SIG-M5 treated with dmso at 0.1 percent for 504 hours (cell line): ENCODE measurements at regions not wholly inside any gene's neighbourhood (a gene's known extent, or its start where the extent isn't known, plus 50 kb on each side); places are given as distances from the start of the nearest gene placed in this dataset.

Experiments
- DNase-seq: peaks from one replicate; lab custom pipeline; 2025; ENCODE audit not compliant: unreplicated experiment; lab: John Stamatoyannopoulos, UW

DNA sequence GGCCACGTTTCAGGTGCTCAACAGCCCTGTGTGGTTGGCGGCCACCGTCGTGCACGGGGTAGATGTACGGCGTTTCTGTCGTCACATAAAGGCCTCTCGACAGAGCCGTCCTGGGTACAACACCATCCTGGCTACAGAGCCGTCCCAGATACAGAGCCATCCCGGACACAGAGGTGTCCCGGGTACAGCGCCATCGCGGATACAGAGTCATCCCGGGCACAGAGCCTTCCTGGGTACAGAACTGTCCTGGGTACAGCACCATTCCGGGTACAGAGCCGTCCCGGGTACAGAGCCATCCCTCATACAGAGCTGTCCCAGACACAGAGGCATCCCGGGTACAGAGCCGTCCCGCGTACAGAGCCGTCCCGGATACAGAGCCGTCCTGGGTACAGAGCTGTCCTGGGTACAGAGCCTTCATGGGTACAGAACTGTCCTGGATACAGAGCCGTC, 222.7 kb upstream of the SOX1 start:
- DNase-seq: no peak

DNA sequence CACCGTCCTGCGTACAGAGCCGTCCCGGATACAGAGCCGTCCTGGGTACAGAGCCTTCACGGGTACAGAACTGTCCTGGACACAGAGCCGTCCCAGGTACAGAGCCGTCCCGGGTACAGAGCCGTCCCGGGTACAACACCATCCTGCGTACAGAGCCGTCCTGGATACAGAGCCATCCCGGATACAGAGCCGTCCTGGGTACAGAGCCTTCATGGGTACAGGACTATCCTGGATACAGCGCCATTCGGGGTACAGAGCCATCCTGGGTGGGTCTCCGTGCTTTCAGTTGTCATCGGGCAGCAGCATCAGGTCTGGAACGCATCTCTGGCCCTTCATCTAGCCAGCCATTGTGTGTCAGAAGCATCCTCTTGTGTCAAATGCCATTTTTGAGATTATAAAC, 222.3 kb upstream of the SOX1 start:
- no peak for DNase-seq

DNA sequence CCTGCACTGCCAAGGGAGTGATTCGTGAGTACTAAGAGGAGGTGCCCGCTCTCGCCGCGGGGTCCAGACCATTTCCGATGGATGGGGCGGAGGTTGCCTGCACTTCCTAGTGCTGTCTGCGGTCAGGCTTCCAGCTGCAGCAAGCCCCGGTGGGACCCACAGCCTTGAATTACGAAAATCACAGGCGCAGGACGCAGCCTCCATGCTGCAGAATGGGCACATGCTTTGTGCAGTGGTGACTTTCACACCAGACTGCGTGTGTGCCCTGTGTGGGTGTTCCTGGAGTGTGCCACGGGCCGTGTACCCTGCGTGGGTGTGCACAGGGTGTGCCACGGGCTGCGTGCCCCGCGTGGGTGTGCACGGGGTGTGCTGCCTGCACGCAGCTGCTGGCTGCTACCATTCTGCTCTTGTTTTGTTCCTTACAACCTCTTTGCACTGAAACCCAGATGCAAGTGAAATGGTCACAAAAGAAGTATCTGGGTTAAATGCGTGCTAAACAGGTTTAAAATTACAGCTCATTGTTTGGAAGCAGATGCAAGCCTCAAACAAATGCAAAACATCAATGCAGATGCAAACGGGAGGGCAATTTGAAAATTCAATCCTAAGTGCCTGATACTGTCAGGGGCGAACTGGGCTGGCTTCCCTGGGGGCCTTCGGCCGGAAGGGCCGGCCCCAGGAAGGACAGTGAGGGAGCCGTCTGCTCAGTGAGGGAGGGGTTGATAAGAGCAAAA, 221.2 kb upstream of the SOX1 start:
- no peak for DNase-seq

DNA sequence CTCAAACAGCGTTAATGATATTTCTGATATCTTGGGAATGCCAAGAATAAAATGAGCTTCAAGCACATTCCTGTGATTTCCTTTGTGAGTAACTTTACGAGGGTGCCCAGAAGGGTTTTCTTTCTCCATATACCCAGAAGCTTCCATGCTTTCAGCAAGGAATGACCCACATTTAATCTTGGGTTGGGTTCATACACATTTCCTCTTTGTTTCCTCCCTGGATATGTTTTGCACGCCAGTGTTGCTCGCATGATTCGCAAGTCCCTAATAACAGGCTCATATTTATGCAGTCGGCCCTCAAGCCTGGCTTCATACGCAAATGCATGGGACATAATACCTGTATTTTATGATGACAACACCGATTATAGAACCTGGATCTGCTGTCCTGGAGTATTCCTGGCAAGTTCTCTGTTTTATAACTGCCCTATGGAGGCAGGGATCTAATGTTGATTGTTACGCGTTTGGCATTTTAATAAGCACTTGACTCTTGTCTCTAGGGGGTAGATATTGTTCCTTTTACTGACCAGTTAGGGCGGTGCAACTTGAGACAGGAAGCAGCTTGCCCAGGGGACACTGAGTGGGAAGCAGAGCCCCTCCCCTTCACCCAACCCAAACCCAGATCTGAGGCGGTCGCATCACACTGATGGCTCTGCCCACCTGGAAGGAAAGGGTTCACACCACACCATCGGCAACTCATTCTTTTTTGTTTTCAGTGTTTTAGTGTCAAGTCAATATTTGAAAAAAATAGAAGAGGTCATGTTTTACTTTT, 220.4 kb upstream of the SOX1 start:
- no peak for DNase-seq

DNA sequence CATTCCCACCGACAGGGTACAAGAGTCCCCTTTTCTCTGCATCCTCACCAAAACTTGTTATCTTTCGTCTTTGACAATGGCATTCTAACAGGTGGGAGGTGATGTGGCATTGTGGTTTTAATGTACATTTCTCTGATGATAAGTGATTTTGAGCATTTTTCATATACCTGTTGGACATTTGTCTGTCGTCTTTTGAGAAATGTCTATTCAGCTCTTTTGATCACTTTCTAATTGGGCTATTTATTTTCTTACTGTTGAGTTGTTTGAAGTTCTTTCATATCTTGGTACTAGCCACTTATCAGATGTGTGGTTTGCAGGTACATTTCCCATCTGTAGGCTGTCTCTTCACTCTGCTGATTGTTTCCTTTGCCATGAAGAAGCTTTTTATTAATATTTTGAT, 219.0 kb upstream of the SOX1 start:
- no peak for DNase-seq

DNA sequence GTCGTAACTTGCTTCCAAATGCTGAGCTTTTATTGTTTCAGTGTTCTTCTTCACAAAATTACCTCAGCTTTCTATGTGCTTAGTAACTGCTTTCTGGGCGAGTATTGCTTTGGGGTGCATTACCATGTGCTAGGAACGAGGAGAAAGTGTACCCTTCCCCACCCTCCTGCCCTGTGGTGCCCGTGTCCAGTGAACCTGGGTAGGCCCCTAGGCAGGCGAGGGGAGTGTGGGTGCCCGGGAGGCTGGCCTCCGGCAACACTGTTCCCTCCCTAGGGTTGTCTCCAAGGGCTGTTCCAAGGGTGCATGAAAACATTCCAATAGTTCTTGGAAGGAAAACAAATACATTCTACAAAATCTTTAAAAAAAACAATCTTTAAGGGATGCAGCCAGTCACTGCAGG, 216.5 kb upstream of the SOX1 start:
- DNase-seq: no peak

DNA sequence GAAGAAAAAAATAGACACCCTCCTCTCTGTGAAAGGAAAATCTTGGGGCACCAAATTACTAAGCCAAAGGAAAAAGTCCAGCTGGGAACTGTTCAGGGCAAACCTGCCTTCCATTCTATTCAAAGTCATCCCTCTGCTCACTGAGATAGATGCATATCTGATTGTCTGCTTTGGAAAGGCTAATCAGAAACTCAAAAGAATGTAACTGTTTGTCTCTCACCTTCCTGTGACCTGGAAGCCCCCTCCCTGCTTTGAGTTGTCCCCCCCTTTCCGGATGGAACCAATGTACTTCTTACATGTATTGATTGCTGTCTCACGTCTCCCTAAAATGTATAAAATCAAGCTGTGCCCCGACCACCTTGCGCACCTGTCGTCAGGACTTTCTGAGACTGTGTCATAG, 216.0 kb upstream of the SOX1 start:
- DNase-seq: no peak

DNA sequence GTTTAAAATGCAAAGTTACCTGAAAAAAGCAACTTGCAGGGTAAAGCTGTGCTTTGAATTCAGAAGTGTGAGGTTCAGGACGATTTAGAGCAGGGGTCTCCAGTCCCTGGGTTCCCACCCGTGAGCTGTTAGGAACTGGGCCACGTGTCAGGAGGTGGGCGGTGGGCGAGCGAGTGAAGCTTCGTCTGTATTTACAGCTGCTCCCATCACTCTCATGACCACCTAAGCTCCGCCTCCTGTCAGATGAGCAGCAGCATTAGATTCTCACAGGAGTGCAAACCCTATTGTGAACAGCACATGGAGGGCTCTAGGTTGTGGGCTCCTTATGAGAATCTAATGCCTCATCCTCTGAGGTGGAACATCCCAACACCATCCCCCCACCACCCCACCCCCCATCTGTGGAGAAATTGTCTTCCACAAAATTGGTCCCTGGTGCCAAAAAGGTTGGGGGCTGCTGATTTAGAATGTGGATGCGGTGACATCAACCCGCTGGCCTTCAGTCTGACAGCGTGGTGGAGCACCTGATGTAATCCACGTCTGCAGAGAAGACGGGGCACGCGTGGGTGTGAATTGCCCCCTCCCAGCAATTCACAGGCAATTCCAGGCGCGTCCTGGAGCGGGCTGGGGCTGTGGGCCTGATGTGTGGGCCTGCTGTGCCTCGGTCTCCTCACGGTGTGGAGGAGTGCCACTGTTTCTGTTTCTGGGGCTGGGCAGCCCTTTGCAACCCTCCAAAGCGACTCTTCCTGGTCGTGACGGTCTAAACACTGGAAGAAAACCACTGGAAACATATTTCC, 214.0 kb upstream of the SOX1 start:
- no peak for DNase-seq

DNA sequence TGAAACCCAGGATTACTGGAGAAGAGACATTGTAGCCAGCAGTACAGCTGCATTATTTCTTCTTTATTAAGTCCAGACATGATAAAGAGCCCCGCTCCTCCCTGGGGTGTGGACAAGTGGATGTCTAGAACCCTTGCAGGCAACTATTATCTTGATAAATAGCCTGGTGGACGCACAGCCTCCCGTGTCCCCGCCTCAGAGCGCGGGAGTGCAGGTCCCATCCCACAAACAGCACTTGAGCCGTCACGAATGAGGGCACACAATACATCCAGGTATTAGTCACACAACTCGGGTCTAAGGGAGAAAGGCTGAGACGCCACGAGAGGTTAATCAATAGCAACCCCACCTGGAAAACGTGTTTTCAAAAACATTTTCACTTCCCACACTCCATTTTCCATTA, 213.2 kb upstream of the SOX1 start:
- DNase-seq: no peak

DNA sequence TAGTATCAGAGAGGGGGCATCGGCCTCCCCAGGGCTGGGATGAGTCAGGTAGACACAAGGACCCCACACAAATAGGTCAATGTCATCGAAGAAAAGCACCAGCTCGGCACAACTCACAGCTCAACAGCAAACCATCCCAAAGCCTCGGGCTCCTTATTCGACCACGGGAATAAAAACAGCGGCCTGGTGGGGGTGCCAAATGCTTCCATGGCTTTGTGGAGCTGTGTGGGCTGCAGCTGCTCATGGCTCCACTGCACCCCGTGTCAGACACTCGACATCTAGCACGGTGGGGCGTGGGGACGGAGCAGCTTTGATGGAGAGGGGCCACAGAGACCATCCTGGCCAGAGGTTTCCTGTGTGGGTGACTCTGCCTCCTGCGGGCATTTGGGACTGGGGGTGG, 212.5 kb upstream of the SOX1 start:
- DNase-seq: no peak

DNA sequence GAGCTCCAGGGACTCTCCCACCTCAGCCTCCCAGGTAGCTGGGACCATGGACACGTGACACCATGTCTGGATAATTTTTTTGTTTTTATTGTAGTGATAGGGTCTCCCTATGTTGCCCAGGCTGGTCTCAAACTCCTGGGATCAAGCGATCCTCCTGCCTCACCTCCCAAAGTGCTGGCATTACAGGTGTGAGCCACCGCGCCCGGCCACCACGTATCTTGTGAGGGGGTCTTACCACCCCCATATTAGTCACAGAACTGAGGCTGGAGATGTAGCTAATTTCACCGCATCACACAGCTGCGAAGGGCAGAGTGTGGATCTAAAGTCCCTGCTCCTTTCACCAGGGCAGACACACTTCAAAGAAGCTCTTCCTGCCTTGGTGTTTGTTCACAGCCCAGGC, 211.8 kb upstream of the SOX1 start:
- no peak for DNase-seq

DNA sequence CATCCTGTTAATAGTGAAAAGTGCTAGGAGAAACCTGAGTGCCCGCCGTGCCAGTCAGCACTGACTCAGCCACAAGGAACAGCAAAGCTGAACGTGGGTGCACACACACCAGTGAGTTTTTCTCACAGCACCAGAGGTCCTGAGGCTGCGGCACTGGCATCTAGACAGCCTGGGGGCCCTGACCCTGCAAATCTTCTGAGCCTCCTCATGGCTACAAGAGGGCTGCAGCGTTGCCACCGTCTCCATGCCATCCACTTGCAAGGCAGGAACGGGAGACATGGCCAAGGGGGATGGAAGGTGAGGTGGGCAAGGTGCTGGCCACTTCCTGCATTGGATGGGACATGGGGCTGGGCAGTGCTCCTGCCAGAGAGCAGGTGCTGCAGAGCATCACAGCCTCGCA, 211.2 kb upstream of the SOX1 start:
- no peak for DNase-seq

DNA sequence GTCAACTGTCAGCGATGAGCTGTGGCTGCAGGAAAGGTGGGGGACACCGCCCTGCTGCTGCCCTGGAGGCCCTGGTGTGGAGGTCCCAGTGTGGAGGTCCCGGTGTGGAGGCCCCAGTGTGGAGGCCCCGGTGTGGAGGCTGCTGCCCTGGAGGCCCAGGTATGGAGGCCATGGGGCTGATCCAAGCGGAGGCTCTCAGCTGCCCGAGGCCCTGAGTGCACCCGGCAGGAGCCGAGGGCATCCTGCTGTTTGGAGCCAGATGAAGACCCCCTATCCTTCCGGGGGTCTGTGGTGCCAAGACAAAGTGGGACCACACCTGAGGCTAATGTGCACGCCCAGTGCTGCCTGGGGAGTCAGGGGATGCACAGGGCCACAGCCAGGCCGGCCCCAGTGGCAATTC, 210.4 kb upstream of the SOX1 start:
- no peak for DNase-seq

DNA sequence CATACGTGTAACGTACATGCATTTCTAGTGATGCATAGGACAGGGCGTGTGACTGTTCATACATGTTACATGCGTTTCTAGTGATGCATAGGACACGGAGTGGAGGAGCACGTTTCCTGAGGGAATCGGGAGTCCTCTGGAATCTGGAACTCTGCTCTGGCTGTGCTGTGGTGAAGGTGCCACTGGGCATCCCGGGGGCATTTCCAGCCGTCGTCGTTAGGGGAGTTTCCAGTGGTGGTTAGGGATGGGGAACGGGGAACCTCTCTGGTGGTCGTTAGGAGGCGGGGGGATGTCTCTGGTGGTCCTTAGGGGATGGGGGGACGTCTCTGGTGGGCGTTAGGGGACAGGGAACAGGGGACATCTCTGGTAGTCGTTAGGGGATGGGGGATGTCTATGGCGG, 209.6 kb upstream of the SOX1 start:
- DNase-seq: no peak

DNA sequence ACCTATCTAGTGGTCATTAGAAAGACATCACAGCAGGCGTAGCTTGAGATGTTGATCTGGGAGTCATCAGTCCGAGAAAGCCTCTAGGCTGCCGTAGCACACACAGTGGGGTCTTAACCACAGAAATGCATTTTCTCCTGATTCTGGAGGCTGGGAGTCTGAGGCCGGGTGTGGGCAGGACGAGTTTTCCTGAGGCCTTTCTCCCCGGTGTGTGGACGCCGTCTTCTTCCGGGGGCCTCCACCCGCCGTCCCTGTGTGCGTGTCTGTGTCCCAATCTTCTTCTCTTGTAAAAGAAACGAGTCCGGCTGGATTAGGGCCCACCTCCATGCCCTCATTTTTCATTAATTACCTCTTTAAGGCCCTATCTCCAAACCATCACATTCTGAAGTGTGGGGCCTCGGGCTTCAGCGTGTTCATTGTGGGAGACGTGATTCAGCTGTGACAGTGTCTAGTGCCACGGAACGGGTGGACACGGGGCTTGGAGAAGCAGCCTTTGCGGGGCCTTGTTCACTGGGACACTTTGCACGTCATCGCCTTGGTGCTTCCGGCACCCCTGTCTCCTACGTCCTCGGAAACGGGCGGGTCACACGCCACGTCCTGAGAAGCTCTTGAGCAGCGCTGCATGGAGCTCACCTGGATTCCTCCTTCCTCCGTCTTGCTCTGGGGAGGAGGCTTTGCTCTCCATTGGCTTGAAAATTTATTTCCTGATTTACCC, 208.9 kb upstream of the SOX1 start:
- DNase-seq: no peak

DNA sequence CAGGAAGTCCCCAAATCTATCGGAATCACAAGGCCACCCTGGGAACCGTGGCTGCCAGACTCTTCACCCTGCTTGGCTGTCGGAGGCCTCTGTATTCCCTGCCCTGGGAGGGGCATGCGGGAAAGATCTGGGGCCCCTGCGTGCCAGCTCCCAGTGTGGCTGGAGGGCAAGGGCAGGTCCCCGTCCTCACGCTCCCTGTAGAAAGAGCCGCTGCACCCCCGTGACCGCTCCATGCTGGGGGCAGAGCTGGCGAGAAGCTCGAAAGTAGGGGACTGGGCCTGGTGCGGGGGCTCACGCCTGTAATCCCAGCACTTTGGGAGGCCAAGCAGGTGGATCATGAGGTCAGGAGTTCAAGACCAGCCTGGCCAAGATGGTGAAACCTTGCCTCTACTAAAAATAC, 208.4 kb upstream of the SOX1 start:
- DNase-seq: no peak

DNA sequence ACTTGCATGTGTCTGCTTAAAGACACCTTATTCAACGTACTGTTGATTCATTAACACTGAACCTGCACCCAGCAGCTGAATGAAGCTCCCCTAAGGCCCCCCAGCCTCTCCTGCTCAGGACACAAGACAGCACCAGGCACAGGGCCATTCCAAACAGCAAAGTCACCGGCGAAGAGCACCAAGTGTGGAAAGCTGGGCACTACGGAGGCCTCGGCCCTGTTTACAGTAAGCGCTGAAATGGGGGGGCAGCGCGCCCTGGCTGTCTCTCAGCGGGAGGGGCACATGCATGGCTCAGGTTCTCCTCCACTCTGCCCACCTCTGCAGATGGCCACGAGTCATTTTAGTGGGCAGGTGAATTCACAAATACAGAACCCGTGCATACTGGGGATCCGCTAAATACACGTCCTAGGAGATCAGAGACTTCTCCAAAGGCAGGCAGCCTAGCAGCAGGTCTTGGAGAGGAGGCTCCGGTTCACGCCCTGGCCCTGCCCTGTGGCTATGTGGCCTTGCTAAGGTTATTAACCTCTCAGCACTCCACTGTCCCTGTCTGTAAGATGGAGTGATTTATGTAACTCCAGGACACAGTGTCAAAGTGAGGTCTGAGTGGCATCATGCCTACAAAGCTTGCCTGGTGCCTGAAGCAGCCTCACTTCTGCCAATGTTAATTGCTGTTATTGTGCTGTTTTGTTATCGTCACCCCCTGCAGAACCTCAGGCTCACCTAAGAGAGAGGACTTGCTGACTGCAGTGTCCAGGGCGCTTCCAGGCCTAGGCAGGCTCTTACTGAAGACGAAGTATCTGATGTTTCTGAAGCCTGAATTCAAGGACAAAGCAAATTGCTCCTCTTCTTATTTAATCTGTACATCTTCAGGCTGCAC, 207.4 kb upstream of the SOX1 start:
- DNase-seq: no peak

DNA sequence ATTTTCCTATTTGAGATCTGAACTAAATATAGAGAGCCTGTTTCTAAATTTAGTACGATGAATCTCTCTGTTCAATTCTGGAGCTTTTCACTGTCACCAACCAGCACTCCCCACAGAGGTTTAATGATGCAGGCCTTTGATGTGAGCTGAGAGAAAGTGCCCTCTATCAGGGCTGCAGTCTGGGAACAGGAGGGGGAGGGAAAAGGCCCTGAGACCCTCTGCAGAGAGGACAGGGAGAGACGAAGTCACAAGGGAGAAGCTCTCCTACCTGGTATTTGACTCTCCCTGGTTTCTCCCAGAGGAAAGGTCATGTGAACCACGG, 206.8 kb upstream of the SOX1 start:
- DNase-seq: no peak

DNA sequence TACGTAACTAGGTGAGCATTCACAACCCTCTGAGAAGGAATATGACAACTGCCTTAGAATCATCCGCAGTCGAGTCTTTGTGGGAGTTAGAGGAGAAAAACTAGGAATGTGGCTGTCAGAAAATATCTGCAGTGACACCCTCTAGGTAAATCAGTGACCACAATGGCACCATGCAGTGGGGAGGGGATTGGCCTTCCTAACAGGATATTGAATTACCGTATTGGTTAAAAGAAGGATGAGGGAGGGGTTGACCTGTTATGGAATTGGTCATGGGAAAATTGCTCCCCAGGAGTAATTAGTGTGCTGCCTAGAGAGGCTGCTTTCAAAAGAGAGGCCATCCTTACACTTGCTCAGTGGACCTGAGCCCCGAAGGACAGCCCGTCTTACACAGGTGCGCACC, 205.6 kb upstream of the SOX1 start:
- no peak for DNase-seq

DNA sequence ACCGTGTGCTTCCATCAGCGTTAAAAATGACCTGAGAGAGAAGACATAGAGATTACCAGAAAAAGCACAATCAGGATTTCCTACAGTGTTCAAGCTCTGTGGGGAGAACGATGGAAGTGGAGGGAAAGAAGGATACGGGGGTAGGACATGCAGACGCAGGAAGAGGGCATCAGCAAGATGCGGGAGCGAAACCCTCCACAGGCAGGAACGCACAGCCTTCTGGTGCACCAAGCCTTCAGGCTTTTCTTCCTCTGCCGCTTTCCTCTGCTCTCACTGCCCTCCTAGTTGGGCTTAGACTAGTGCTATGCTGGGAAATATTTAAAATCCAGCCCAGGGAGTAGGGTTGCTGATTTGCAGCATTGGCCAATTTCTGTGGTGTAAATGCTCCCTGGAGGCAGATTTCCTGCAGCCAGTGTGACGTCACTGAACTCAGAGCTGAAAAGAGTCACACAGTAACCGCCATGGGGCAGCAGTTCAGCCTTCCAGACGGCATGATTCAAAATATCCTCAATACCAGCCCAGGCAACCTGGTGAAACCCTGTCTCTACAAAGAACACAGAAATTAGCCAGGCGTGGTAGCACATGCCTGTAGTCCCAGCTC, 205.1 kb upstream of the SOX1 start:
- no peak for DNase-seq
